GM10248 (cell line): ENCODE measurements at regions not wholly inside any gene's neighbourhood (a gene's known extent, or its start where the extent isn't known, plus 50 kb on each side); places are given as distances from the start of the nearest gene placed in this dataset.

Experiments
- CTCF ChIA-PET: fragments of 300-600 bp; sonication (Branson Sonifier 250); formaldehyde crosslinking; extraction: SDS; loops from one replicate; lab custom pipeline; 2021; ENCODE audit warnings: antibody characterized with exemption; lab: Yijun Ruan, JAX
- POLR2A ChIA-PET: fragments of 350-650 bp; sonication (Branson Sonifier 250); formaldehyde crosslinking; extraction: SDS; loops from one replicate; lab custom pipeline; 2020; ENCODE audit warnings: antibody characterized with exemption; lab: Yijun Ruan, JAX
- DNase-seq: peaks from one replicate; pipeline ENCODE4 v3.0.0; 2012; ENCODE audit errors: extremely low spot score
- CTCF ChIP-seq: IDR thresholded peaks from 2 replicates; pipeline ENCODE4 v1.5.1; 2012; ENCODE audit warnings: mild to moderate bottlenecking, low read depth; ENCODE audit errors: extremely low read depth, missing control alignments, control extremely low read depth

- no peak for DNase-seq
- CTCF ChIA-PET, result interaction anchor here (0.8 to 2.6 kb wide), 4 partner anchors 16 to 120 kb away, joined by 3 to 11 read pairs (median 3); no protein-coding TSS in a partner anchor
- no peak for TF ChIP-seq CTCF
- POLR2A ChIA-PET, result no interaction called here
Measured at GRCh38 chr13:91219201-91219600, 128.3 kb upstream of the MIR17HG start.

DNA sequence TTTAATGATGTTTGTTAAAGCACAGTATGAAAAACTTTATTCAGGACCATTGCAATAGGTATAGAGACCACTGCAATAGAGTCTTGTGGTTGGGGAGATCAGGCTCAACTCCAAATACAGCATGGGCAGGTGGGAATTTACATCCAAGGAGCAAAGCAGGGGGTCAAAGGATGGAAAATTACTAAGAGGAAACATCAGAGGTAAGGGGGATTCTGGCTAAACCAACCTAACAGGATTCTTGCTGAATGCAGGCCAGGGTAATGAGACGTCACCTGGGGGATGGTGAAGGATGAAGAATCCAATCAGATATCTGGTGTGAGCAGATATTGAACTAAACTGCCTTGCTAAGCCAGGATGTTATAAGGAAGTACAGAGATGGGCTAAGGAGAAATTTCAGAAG lies 126.6 kb upstream of the MIR17HG start:
- ChIA-PET POLR2A (no interaction called here), CTCF (no interaction called here)
- no peak for DNase-seq
- no peak for TF ChIP-seq CTCF

DNA sequence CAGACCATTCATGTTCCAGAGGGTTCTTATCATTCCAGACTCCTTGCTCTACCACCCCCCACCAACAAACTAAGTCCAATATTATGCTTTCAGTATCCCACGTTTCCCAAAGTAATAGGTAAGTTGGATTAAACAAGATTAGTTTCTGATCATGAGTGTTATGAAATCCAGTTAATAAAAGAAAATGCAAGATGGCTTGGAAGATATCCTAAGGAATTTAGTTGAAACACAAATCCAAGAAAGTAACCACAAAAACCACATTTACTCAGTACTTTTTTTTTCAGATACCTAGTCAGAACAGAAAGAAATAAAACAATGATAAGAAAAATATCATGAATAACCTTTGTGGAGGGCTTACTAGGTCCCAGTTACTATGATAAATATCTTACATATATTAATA lies 119.4 kb upstream of the MIR17HG start:
- POLR2A ChIA-PET, result no interaction called here
- no peak for DNase-seq
- no peak for TF ChIP-seq CTCF
- CTCF ChIA-PET, result no interaction called here

DNA sequence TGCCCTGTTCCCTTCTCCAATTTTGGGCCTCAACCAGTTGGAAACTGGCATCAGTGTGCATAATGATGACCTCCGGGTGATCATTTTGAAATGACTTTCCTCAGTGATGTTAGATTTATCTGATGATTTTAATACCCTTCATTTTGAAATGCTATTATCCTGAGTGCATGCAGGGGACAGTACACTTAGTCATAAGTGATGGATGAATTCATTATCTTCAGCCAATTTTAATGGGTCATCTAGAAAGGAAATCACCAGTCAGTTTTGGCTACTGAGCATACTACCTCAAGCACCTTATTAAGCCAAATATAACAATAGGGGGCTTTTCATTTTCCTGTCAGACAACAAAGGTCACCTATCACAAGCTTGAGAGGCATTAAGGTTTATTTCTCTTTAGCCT lies 118.5 kb upstream of the MIR17HG start:
- CTCF ChIA-PET, result interaction anchor here (1.4 to 1.7 kb wide), 2 partner anchors 9 to 17 kb away, joined by 4 to 7 read pairs; no protein-coding TSS in a partner anchor
- POLR2A ChIA-PET, result no interaction called here
- no peak for DNase-seq
- TF ChIP-seq CTCF, result no peak

GRCh38 chr13:91232716-91233115 lies 114.8 kb upstream of the MIR17HG start:
- ChIA-PET CTCF (no interaction called here), POLR2A (no interaction called here)
- no peak for DNase-seq
- no peak for TF ChIP-seq CTCF

- TF ChIP-seq CTCF, result no peak
- no peak for DNase-seq
- CTCF ChIA-PET, result no interaction called here
- POLR2A ChIA-PET, result no interaction called here
Measured at GRCh38 chr13:91233291-91233690, 114.2 kb upstream of the MIR17HG start.
